Immature natural killer cell (primary cell): ENCODE measurements at regions not wholly inside any gene's neighbourhood (a gene's known extent, or its start where the extent isn't known, plus 50 kb on each side); places are given as distances from the start of the nearest gene placed in this dataset.

ENCODE experiments used
- DNase-seq, 3 donors: peaks; one replicate each; pipeline ENCODE4 v3.0.0; 2022; ENCODE audit warnings: mixed read lengths in 1 of 3
- H3K27ac Mint-ChIP-seq, 6 donors: one replicate each; pipeline ENCODE4 v1.8.0; 2020; ENCODE audit warnings: mixed read lengths in 6 of 6, mild to moderate bottlenecking in 5 of 6, inconsistent platforms in 4 of 6, moderate library complexity in 3 of 6
- H3K27me3 Mint-ChIP-seq, 3 donors: one replicate each; pipeline ENCODE4 v1.8.0; 2020 to 2021; ENCODE audit warnings: low read depth in 3 of 3, mild to moderate bottlenecking in 3 of 3, mixed read lengths in 3 of 3, moderate library complexity in 3 of 3, inconsistent platforms in 1 of 3
- H3K36me3 Mint-ChIP-seq, 3 donors: one replicate each; pipeline ENCODE4 v1.8.0; 2020; ENCODE audit warnings: mixed read lengths in 3 of 3, inconsistent platforms in 2 of 3, mild to moderate bottlenecking in 2 of 3
- H3K4me1 Mint-ChIP-seq, 2 donors: one replicate each; pipeline ENCODE4 v1.8.0; 2020; ENCODE audit warnings: inconsistent platforms in 2 of 2, mild to moderate bottlenecking in 2 of 2, mixed read lengths in 2 of 2, moderate library complexity in 1 of 2
- H3K4me3 Mint-ChIP-seq, 5 donors: one replicate each; pipeline ENCODE4 v1.8.0; 2020; ENCODE audit warnings: mild to moderate bottlenecking in 5 of 5, mixed read lengths in 5 of 5, inconsistent platforms in 3 of 5, moderate library complexity in 3 of 5
- H3K9me3 Mint-ChIP-seq, 6 donors: one replicate each; pipeline ENCODE4 v1.8.0; 2020; ENCODE audit warnings: mild to moderate bottlenecking in 6 of 6, mixed read lengths in 6 of 6, inconsistent platforms in 4 of 6, moderate library complexity in 3 of 6

DNA sequence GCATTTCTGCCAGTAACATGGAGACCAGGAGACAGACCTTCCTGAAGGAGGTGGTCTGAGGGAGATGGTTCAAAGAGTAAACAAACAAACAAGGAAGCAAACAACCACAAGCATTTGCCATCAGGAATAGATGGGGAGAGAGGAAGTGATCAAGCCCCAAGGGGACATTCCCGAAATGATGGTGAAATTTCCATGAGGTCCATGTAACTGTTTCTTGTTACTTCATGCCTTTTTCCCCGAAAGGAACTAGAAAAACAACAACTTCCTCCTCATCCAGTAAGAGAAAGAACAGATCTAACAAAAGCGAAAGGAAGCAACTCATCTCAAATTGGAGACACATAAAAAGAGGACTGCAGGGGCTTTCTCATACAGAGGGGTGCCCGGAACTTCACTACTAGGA lies 152.5 kb upstream of the ZNF32 start:
- Mint-ChIP-seq H3K27me3 (peaks cover 7 to 10% (median 9%) of the 10 kb centered on the region in 3 donors), H3K9me3 (no peaks in the 10 kb centered on the region), H3K4me1 (peaks cover 3 to 4% of the 10 kb centered on the region in 2 donors), H3K27ac (no peak overlapping the region), H3K4me3 (no peak overlapping the region), H3K36me3 (no peaks in the 10 kb centered on the region)
- DNase-seq: no peak

DNA sequence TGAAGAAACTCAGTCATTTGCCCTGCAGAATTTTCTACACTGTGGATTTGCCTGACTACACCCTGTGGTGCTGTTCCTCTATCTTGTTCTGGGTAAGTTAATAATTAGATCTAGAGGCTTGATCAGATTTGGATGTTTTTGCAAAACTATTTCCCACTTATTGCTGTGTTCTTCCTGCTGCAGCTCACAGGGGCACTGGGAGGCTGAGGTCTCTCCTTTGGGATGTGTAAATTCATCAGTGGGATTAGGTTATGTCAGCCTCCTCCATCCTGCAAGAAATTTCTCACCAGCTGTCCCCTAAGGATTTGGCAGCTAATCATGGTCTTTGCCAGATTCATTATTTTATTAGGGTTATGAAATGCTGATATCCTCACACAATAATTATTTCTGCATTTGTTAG lies 148.1 kb upstream of the ZNF32 start:
- Mint-ChIP-seq H3K27ac (no peak overlapping the region), H3K4me1 (no peaks in the 10 kb centered on the region), H3K4me3 (no peak overlapping the region), H3K27me3 (peaks cover 7 to 13% (median 13%) of the 10 kb centered on the region in 3 donors), H3K9me3 (no peaks in the 10 kb centered on the region), H3K36me3 (no peaks in the 10 kb centered on the region)
- no peak for DNase-seq

GRCh38 chr10:43795639-43796038 lies 147.0 kb upstream of the ZNF32 start:
- no peak overlapping the region for H3K27ac Mint-ChIP-seq
- peaks cover 9 to 18% (median 13%) of the 10 kb centered on the region in 3 donors for H3K27me3 Mint-ChIP-seq
- no peak overlapping the region for H3K4me3 Mint-ChIP-seq
- no peaks in the 10 kb centered on the region for H3K9me3 Mint-ChIP-seq
- DNase-seq: no peak
- H3K4me1 Mint-ChIP-seq: no peaks in the 10 kb centered on the region
- no peaks in the 10 kb centered on the region for H3K36me3 Mint-ChIP-seq

DNA sequence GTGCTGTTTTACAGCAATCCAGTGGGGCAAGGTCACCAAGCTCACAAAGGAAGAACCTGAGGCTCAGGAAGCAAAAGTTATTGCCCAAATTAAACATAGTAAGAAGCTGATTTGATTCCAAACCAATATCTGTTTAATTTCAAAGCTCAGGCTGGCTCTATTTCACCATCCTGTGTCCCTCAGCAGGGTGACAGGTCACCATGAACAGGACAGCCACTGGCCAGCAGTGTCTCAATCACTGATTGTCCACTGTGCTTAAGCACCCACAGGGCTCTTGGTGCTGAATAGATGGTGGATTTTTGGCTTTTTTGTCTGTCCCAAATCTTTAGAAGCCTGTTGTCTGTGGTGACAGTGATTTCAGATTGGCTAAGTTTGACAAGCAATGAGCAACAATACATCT lies 146.4 kb upstream of the ZNF32 start:
- DNase-seq: no peak
- peaks cover 9 to 18% (median 16%) of the 10 kb centered on the region in 3 donors for H3K27me3 Mint-ChIP-seq
- H3K4me1 Mint-ChIP-seq: no peaks in the 10 kb centered on the region
- no peak overlapping the region for H3K4me3 Mint-ChIP-seq
- H3K36me3 Mint-ChIP-seq: no peaks in the 10 kb centered on the region
- H3K9me3 Mint-ChIP-seq: no peaks in the 10 kb centered on the region
- H3K27ac Mint-ChIP-seq: no peak overlapping the region

GRCh38 chr10:43794181-43794815 lies 145.6 kb upstream of the ZNF32 start:
- Mint-ChIP-seq H3K27me3 (peaks cover 8 to 15% (median 13%) of the 10 kb centered on the region in 3 donors), H3K4me3 (no peak overlapping the region), H3K36me3 (no peaks in the 10 kb centered on the region), H3K9me3 (no peaks in the 10 kb centered on the region), H3K27ac (no peak overlapping the region), H3K4me1 (no peaks in the 10 kb centered on the region)
- no peak for DNase-seq

GRCh38 chr10:43793704-43794103 lies 145.0 kb upstream of the ZNF32 start:
- Mint-ChIP-seq H3K9me3 (no peaks in the 10 kb centered on the region), H3K4me3 (no peak overlapping the region), H3K27ac (no peak overlapping the region), H3K27me3 (peaks cover 8 to 11% (median 9%) of the 10 kb centered on the region in 3 donors), H3K4me1 (no peaks in the 10 kb centered on the region), H3K36me3 (no peaks in the 10 kb centered on the region)
- no peak for DNase-seq

- H3K27ac Mint-ChIP-seq: no peak overlapping the region
- no peak for DNase-seq
- H3K9me3 Mint-ChIP-seq: no peaks in the 10 kb centered on the region
- no peak overlapping the region for H3K4me3 Mint-ChIP-seq
- H3K27me3 Mint-ChIP-seq: peaks cover 4 to 8% (median 7%) of the 10 kb centered on the region in 3 donors
- H3K4me1 Mint-ChIP-seq: no peaks in the 10 kb centered on the region
- H3K36me3 Mint-ChIP-seq: no peaks in the 10 kb centered on the region
Measured at GRCh38 chr10:43790147-43790546, 141.5 kb upstream of the ZNF32 start.

- Mint-ChIP-seq H3K9me3 (no peaks in the 10 kb centered on the region), H3K27me3 (peaks cover 1 to 7% (median 2%) of the 10 kb centered on the region in 3 donors), H3K36me3 (no peaks in the 10 kb centered on the region), H3K4me1 (peaks cover 19 to 30% of the 10 kb centered on the region in 2 donors), H3K4me3 (no peak overlapping the region), H3K27ac (no peak overlapping the region)
- no peak for DNase-seq
Measured at GRCh38 chr10:43785252-43785651, 136.6 kb upstream of the ZNF32 start.

DNA sequence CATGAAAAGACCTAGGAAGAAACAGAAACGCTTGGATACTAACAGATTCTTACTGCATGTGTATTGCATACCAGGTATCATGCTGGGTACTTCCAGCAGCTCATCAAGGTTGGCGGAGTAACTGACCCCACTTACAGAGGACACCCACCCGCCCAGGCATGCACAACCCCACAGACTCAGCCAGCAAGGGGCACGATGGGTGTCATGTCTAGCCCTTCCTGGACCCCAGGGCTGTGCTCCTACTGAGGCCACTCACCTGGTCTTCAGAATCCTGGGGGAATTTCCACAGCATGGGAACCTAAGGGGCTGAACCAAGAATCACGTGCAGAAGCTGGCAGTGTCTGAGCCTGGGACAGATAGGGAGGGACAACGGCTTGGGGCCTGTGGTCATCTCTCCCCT lies 134.1 kb upstream of the ZNF32 start:
- Mint-ChIP-seq H3K36me3 (no peaks in the 10 kb centered on the region), H3K9me3 (peaks cover 0 to 2% (median 0%) of the 10 kb centered on the region in 6 donors), H3K27ac (peak overlapping the region in 1 of 6 donors; percentile 76), H3K4me3 (no peak overlapping the region), H3K4me1 (peaks cover 28 to 43% of the 10 kb centered on the region in 2 donors), H3K27me3 (peaks cover 0 to 4% (median 2%) of the 10 kb centered on the region in 3 donors)
- no peak for DNase-seq

- peak; percentile 28 to 44 (median 37) for DNase-seq
- H3K27me3 Mint-ChIP-seq: peaks cover 0 to 4% (median 2%) of the 10 kb centered on the region in 3 donors
- H3K4me3 Mint-ChIP-seq: peak overlapping the region in 4 of 5 donors; percentile 14 to 70 (median 46)
- H3K36me3 Mint-ChIP-seq: peaks cover 0 to 4% (median 0%) of the 10 kb centered on the region in 3 donors
- H3K27ac Mint-ChIP-seq: peak overlapping the region; percentile 7 to 81 (median 64)
- H3K4me1 Mint-ChIP-seq: peaks cover 28 to 43% of the 10 kb centered on the region in 2 donors
- peaks cover 0 to 2% (median 0%) of the 10 kb centered on the region in 6 donors for H3K9me3 Mint-ChIP-seq
Measured at GRCh38 chr10:43781480-43782361, 133.0 kb upstream of the ZNF32 start.

- H3K4me1 Mint-ChIP-seq: peaks cover 28 to 40% of the 10 kb centered on the region in 2 donors
- H3K9me3 Mint-ChIP-seq: peaks cover 0 to 2% (median 0%) of the 10 kb centered on the region in 6 donors
- H3K27ac Mint-ChIP-seq: peak overlapping the region in 2 of 6 donors; percentile 17 to 78
- H3K36me3 Mint-ChIP-seq: peaks cover 0 to 4% (median 0%) of the 10 kb centered on the region in 3 donors
- H3K27me3 Mint-ChIP-seq: peaks cover 3 to 7% (median 4%) of the 10 kb centered on the region in 3 donors
- no peak for DNase-seq
- peak overlapping the region in 3 of 5 donors; percentile 4 to 44 (median 22) for H3K4me3 Mint-ChIP-seq
Measured at GRCh38 chr10:43778571-43778970, 129.9 kb upstream of the ZNF32 start.

DNA sequence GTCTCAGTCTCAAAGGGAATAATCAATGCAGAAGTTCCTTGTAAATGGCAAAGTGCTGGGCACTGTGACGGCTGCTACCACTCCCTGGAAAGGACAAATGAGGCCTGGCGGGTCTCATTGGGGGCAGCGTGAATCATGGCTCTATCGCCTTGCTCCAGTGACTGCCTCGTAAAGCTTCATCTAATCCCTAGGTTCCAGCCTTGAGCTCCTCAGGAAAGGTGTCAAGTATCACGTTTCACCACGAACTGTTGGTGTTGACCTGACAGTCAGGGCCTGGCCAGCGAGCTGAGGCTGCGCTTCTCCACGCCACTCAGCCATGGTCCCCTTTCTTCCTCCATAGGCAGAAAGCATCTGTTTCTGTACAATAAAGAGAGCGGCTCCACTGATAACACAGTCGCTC lies 126.7 kb upstream of the ZNF32 start:
- DNase-seq: no peak
- H3K9me3 Mint-ChIP-seq: peaks cover 0 to 7% (median 0%) of the 10 kb centered on the region in 6 donors
- H3K27me3 Mint-ChIP-seq: peaks cover 0 to 12% (median 7%) of the 10 kb centered on the region in 3 donors
- H3K4me3 Mint-ChIP-seq: no peak overlapping the region
- peaks cover 9 to 12% of the 10 kb centered on the region in 2 donors for H3K4me1 Mint-ChIP-seq
- peaks cover 0 to 4% (median 0%) of the 10 kb centered on the region in 3 donors for H3K36me3 Mint-ChIP-seq
- no peak overlapping the region for H3K27ac Mint-ChIP-seq

GRCh38 chr10:43774234-43774769 lies 125.6 kb upstream of the ZNF32 start:
- Mint-ChIP-seq H3K9me3 (peaks cover 0 to 12% (median 0%) of the 10 kb centered on the region in 6 donors), H3K4me3 (no peak overlapping the region), H3K27me3 (peaks cover 0 to 12% (median 9%) of the 10 kb centered on the region in 3 donors), H3K4me1 (peaks cover 9 to 12% of the 10 kb centered on the region in 2 donors), H3K36me3 (peaks cover 0 to 4% (median 0%) of the 10 kb centered on the region in 3 donors), H3K27ac (no peak overlapping the region)
- DNase-seq: no peak

DNA sequence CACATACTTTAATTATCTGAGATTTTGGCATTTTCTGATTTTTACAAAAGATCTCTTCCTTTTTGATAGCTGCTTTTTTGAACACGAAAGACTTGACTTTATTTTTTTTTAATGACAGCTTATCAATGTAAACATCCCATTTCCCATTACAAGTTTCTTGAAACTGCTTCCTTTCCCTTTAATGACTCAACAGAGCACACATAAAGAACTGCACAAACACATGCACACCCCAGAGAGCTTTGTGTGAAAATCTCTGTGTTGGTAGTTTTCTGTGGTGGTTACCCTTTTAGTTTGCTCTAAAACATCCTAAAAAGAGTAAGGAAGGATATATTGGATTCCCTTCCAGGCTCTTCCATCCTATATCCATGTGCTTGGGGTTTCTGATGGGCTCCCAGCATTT lies 125.1 kb upstream of the ZNF32 start:
- H3K36me3 Mint-ChIP-seq: peaks cover 0 to 4% (median under 1%) of the 10 kb centered on the region in 3 donors
- peaks cover 0 to 12% (median 1%) of the 10 kb centered on the region in 6 donors for H3K9me3 Mint-ChIP-seq
- no peak overlapping the region for H3K4me3 Mint-ChIP-seq
- peaks cover 0 to 12% (median 9%) of the 10 kb centered on the region in 3 donors for H3K27me3 Mint-ChIP-seq
- no peak overlapping the region for H3K27ac Mint-ChIP-seq
- peaks cover 4 to 6% of the 10 kb centered on the region in 2 donors for H3K4me1 Mint-ChIP-seq
- no peak for DNase-seq
